GM12875 (cell line): ENCODE measurements at regions not wholly inside any gene's neighbourhood (a gene's known extent, or its start where the extent isn't known, plus 50 kb on each side); places are given as distances from the start of the nearest gene placed in this dataset.
"Not testable (repeated sequence)": the region's sequence is repeated elsewhere in the genome, so short reads cannot be mapped to it uniquely, and the experiment has no call there.

Experiments
- H3K4me3 ChIP-seq: one replicate; pipeline ENCODE4 v1.5.1; 2011; ENCODE audit warnings: low read depth, low read length, control low read depth
- TF ChIP-seq, protein P1 (sequence below): IDR thresholded peaks from 2 replicates; pipeline ENCODE4 v1.5.1; 2011; ENCODE audit warnings: low read depth, mild to moderate bottlenecking, control low read depth, inconsistent platforms, low read length, moderate library complexity, borderline replicate concordance; ENCODE audit not compliant: insufficient read depth

DNA sequence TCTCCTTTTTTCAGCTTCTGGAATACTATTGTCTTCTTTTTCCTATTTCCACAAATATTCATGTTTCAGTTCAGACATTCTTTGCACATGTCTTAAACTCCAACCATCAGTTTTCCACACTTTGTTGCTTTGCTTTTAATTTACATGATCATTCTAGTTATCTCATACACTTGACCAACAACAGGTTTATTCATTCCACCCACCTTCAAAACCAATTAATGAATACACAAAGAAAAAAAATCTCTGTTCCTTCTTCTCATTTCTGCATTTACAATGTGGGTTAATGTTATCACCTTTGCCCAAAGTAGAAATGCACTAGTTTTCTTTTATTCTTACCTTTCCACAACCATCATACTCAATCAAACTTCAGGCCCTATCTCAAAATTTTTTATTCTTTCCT lies 216.7 kb downstream of the FRK start:
- TF ChIP-seq, protein P1, sequence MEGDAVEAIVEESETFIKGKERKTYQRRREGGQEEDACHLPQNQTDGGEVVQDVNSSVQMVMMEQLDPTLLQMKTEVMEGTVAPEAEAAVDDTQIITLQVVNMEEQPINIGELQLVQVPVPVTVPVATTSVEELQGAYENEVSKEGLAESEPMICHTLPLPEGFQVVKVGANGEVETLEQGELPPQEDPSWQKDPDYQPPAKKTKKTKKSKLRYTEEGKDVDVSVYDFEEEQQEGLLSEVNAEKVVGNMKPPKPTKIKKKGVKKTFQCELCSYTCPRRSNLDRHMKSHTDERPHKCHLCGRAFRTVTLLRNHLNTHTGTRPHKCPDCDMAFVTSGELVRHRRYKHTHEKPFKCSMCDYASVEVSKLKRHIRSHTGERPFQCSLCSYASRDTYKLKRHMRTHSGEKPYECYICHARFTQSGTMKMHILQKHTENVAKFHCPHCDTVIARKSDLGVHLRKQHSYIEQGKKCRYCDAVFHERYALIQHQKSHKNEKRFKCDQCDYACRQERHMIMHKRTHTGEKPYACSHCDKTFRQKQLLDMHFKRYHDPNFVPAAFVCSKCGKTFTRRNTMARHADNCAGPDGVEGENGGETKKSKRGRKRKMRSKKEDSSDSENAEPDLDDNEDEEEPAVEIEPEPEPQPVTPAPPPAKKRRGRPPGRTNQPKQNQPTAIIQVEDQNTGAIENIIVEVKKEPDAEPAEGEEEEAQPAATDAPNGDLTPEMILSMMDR: no peak
- no peak overlapping the region for H3K4me3 ChIP-seq

DNA sequence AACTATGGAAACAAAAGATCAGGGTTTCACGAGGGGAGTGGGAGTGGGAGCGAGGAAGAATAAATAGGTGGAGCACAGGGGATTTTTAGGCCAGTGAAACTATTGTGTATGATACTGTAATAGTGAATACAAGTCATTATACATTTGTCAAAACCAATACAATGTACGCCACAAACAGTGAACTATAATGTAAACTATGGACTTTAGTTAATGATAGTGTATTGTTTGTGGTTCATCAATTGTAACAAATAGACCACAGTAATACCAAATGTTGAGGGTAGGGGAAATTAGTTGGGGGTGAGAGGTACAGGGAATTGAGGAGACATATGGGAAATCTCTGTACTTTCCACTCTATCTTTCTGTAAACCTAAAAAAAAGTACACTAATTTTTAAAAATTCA lies 218.4 kb downstream of the FRK start:
- TF ChIP-seq, protein P1: no peak
- no peak overlapping the region for H3K4me3 ChIP-seq

DNA sequence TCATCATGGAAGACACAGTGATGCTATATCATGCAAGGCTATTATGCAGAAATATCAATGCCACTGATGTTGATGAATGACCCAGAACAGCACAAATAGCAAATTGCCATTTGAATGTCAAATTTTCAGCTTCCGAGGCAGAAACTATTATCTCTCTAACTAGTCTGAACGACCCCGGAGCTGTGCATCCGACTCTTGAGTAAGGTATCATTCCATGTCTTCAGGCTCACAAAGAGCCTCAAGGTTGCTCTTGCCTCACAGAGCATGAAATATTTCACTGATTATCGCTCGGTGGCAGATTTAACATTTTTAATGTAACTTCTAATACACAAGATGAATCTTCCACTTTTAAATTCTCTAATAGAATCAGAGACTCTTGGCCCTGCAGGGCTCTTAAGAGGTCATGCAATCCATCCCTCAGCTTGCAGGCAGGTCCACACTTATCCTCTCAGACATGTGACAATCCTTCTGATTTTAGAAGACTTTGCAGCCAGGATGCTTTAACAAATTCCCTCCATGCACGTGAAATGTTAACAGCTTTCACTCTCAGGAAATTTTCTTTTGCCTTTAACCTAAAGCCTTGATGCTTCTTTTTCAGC lies 221.0 kb downstream of the FRK start:
- TF ChIP-seq, protein P1: no peak
- no peak overlapping the region for H3K4me3 ChIP-seq

DNA sequence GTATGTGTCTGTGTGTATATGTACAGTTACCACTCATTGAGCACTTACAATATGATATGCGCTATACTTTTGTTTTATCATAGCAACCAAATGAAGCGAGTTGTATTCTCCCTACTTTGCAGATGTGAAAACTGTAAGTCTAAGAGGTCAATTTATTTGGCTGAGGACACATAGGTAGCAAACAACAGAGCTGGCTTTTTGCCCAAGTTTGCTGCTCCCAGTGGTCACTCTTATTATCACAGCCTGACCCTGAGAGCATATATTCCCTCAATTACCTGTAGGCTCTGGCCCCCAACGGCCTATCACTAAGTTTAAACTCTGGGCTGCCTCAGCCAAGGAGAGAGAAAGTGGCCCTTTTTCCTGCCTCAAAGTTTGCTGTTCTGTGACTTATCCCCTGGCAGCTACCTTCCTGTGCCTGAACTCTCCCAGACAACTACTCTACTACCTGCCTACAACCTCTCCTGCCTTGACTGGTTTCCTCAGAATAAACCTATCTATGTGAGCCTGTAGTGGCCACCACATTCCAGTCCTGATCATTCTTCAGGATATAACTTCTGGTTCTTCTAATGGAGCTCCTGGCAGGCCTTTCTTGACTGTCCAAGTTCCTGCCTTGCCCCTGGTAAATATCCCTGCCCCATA lies 221.8 kb downstream of the FRK start:
- TF ChIP-seq, protein P1: peak; percentile 57
- H3K4me3 ChIP-seq: no peak overlapping the region

DNA sequence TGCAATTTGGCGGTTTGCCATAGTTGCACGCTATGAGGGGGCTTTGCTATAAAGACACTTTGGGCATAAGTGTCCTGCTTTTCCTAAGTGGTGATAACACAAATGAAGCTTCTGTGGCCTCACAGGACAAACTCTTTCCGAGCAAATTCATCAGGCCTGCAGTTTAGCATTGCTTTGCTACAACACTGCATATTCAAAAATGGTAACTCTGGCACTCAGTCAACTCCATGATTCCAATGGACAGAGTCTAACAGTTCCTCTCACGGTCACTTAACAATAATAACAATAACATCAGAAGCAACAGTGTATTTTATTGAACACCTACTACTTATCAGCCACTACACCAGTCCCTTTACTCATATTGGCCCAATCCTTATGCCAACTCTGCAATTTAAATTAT lies 222.5 kb downstream of the FRK start:
- TF ChIP-seq, protein P1: no peak
- H3K4me3 ChIP-seq: no peak overlapping the region

DNA sequence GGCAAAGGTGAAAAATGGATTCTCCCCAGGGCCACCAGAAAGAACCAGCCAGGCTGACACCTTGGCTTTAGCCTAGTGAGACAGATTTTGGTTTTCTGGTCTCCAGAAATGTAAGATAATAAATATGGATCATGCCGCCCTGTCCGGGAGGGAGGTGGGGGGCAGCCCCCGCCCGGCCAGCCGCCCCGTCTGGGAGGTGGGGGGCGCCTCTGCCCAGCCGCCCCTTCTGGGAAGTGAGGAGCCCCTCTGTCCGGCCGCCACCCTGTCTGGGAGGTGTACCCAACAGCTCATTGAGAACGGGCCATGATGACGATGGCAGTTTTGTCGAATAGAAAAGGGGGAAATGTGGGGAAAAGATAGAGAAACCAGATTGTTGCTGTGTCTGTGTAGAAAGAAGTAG lies 224.3 kb downstream of the FRK start:
- not testable (repeated sequence) for H3K4me3 ChIP-seq

DNA sequence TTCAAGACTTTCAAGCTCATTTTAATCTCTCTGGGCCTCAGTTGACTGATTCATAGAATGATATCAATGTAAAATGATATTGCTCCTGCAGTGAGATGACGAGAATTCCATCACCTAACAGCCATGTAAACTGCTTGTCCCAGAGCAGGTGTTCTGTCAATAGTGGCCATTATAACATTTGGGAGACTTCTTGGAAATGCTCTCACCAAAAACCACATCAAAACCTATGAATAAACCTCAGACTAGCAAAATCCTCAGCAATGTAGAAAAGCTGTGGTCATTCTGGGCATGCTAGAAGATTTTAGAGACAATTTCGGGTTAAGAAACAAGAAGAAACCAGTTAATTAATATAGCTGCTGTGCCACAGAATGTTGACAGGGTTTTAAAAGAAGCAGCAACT lies 225.4 kb downstream of the FRK start:
- no peak overlapping the region for H3K4me3 ChIP-seq
- TF ChIP-seq, protein P1: no peak

DNA sequence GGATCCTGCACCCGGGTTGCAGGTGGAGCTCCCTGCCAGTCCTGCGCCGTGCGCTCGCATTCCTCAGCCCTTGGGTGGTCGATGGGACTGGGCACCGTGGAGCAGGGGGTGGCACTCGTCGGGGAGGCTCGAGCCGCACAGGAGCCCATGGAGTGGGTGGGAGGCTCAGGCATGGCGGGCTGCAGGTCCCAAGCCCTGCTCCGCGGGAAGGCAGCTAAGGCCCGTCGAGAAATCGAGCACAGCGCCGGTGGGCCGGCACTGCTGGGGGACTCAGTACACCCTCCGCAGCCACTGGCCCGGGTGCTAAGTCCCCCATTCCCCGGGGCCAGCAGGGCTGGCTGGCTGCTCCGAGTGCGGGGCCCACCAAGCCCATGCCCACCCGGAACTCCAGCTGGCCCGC lies 226.1 kb downstream of the FRK start:
- H3K4me3 ChIP-seq: not testable (repeated sequence)
